Prostate gland (tissue), 2 donors: ENCODE measurements at regions not wholly inside any gene's neighbourhood (a gene's known extent, or its start where the extent isn't known, plus 50 kb on each side); places are given as distances from the start of the nearest gene placed in this dataset.

ENCODE experiments used
- DNase-seq: peaks from one replicate; pipeline ENCODE4 v3.0.0-alpha.2; 2019; ENCODE audit warnings: low spot score
- H3K27ac ChIP-seq, 2 donors: fragments of 200-600 bp; sonication (generic); 2 replicates each; pipeline ENCODE4 v1.5.1; 2017 to 2019
- H3K27me3 ChIP-seq: fragments of 200-600 bp; sonication (generic); replicated peaks from 2 replicates; pipeline ENCODE4 v1.5.1; 2019; ENCODE audit not compliant: insufficient read depth
- H3K36me3 ChIP-seq, 2 donors: fragments of 200-600 bp; sonication (generic); 1 replicate in 1 of 2; 2 replicates in 1 of 2; pipeline versions ENCODE4 v1.5.1 to v1.8.1; 2017 to 2019
- H3K4me1 ChIP-seq: fragments of 200-600 bp; sonication (generic); replicated peaks from 2 replicates; pipeline ENCODE4 v1.5.1; 2019
- H3K4me3 ChIP-seq, 2 donors: fragments of 200-600 bp; sonication (generic); 2 replicates each; pipeline ENCODE4 v1.5.1; 2017 to 2019
- H3K9me3 ChIP-seq: fragments of 200-600 bp; sonication (generic); 2 replicates; pipeline ENCODE4 v1.5.1; 2017
- CTCF ChIP-seq, 4 experiments: fragments of 200-600 bp in 2 of 4; fragments of 450-650 bp in 2 of 4; sonication (generic) in 2 of 4; IDR thresholded peaks; 1 replicate in 3 of 4; 2 replicates in 1 of 4; pipeline ENCODE4 v1.5.1; 2016 to 2019; ENCODE audit warnings: antibody characterized with exemption in 4 of 4, mild to moderate bottlenecking in 2 of 4, moderate library complexity in 2 of 4
- POLR2A ChIP-seq: fragments of 450-650 bp; IDR thresholded peaks from one replicate; pipeline ENCODE4 v1.6.1; 2016; ENCODE audit warnings: antibody characterized with exemption, mild to moderate bottlenecking
- POLR2AphosphoS5 ChIP-seq: sonication (generic); formaldehyde crosslinking; IDR thresholded peaks from one replicate; pipeline ENCODE4 v1.6.1; 2017; ENCODE audit warnings: antibody characterized with exemption
- WGBS: methylation state at CpG from one replicate; pipeline ENCODE4 v1.1.5; 2018; 5-methylcytosine and 5-hydroxymethylcytosine counted together
- intact Hi-C: fragments of 100-400 bp; cut with DNase I; formaldehyde crosslinking; loops from one replicate; pipeline ENCODE4 v1.14.2; 2022

GRCh38 chr12:102603021-102603420 is 122.7 kb upstream of the IGF1 start:
- 44% methylated on average over 2 of the region's 2 CpGs for WGBS
- TF ChIP-seq POLR2AphosphoS5 (no peak), POLR2A (no peak), CTCF (IDR thresholded peaks at IDR 0.05) (no peak)
- H3K36me3 ChIP-seq = no peaks in the 10 kb centered on the region
- no peaks in the 10 kb centered on the region for H3K9me3 ChIP-seq
- no peaks in the 10 kb centered on the region for H3K4me1 ChIP-seq
- no peak for DNase-seq
- H3K4me3 ChIP-seq = no peak overlapping the region
- intact Hi-C loops = no loop called here
- H3K27me3 ChIP-seq = no peaks in the 10 kb centered on the region
- no peak overlapping the region for H3K27ac ChIP-seq

DNA sequence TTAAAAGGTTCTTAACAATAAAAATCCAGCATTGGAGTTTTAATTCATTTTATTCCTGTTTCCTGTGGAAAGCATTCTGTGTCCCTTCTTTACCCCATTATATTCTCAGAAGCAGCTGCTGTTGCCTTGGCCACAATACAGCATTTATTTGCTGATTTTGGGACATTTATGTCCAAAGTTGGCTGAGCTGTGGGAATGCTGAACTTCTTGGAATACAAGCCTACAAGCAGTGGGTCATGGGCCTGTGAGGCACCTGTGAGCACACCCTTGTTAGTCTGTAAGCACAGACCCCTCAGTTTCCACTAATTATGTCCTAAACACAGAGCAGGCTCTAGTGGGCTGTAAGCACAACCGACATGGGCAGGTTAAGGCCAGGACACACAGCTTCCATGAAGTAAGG is 122.2 kb upstream of the IGF1 start:
- Histone ChIP-seq H3K27me3 (no peaks in the 10 kb centered on the region), H3K4me1 (no peaks in the 10 kb centered on the region), H3K4me3 (no peak overlapping the region), H3K36me3 (no peaks in the 10 kb centered on the region), H3K27ac (no peak overlapping the region), H3K9me3 (no peaks in the 10 kb centered on the region)
- intact Hi-C loops = no loop called here
- TF ChIP-seq CTCF (IDR thresholded peaks at IDR 0.05) = no peak
- TF ChIP-seq POLR2AphosphoS5 = no peak
- TF ChIP-seq POLR2A = no peak
- no peak for DNase-seq
- 82% methylated on average over 1 of the region's 1 CpG for WGBS

DNA sequence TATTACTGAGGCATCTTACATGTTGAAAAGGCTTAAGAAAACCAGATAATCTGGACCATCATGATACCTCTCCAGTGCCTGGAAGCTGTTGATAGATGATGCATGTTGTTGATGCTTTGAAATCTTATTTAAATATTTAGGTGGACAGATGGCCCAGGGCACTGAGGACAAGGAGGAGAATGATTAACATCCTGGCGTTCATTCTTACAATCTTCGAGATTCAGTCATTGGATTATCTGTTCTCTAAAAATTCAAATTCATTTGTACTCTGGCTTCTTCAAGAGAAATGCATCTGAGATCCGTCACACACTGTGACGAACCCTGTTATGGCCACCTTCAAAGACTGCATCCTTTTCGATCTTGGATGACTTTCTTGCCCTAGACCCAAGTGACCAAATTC is 121.3 kb upstream of the IGF1 start:
- intact Hi-C loops = no loop called here
- TF ChIP-seq POLR2AphosphoS5 = no peak
- TF ChIP-seq POLR2A = no peak
- TF ChIP-seq CTCF (IDR thresholded peaks at IDR 0.05) = no peak
- Histone ChIP-seq H3K9me3 (no peaks in the 10 kb centered on the region), H3K4me3 (no peak overlapping the region), H3K4me1 (no peaks in the 10 kb centered on the region), H3K27ac (no peak overlapping the region), H3K36me3 (no peaks in the 10 kb centered on the region), H3K27me3 (no peaks in the 10 kb centered on the region)
- WGBS = 78% methylated on average over 5 of the region's 5 CpGs
- DNase-seq = no peak

GRCh38 chr12:102596687-102597086 is 116.3 kb upstream of the IGF1 start:
- 81% methylated on average over 2 of the region's 2 CpGs for WGBS
- Histone ChIP-seq H3K27me3 (no peaks in the 10 kb centered on the region), H3K9me3 (no peaks in the 10 kb centered on the region), H3K4me1 (no peaks in the 10 kb centered on the region), H3K27ac (no peak overlapping the region), H3K4me3 (no peak overlapping the region), H3K36me3 (no peaks in the 10 kb centered on the region)
- intact Hi-C loops = no loop called here
- TF ChIP-seq POLR2AphosphoS5 (no peak), POLR2A (no peak), CTCF (IDR thresholded peaks at IDR 0.05) (no peak)
- no peak for DNase-seq

DNA sequence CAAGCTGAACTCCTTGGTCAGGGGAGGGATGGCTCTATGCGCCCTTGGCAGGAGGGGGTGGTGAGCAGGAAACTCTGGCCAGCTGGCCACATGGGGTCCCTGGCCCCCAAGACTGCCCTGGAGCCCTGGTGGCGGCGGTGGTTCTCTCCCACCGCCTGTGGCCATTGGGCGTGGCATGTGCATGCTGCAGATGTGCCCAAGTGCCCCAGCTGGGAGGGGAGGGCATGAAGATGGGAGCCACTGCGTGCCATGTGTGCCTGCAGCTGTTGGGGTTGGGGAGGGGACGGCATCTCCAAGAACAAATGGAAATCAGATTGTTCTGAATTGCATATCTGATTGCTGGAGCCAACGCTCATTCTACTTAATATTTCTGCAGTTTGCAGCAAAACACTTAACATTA is 115.7 kb upstream of the IGF1 start:
- WGBS = 85% methylated on average over 8 of the region's 8 CpGs
- Histone ChIP-seq H3K27ac (no peak overlapping the region), H3K27me3 (no peaks in the 10 kb centered on the region), H3K36me3 (no peaks in the 10 kb centered on the region), H3K4me1 (no peaks in the 10 kb centered on the region), H3K9me3 (no peaks in the 10 kb centered on the region), H3K4me3 (no peak overlapping the region)
- TF ChIP-seq CTCF (IDR thresholded peaks at IDR 0.05) (no peak), POLR2A (no peak), POLR2AphosphoS5 (no peak)
- DNase-seq = no peak
- intact Hi-C loops = no loop called here
